HG02571 (cell line): ENCODE measurements at regions not wholly inside any gene's neighbourhood (a gene's known extent, or its start where the extent isn't known, plus 50 kb on each side); places are given as distances from the start of the nearest gene placed in this dataset.

ENCODE experiments used
- ATAC-seq: cut with Tn5 transposase; IDR thresholded peaks from one replicate; pipeline ENCODE4 v1.9.1; 2021; ENCODE audit warnings: mild to moderate bottlenecking, moderate library complexity; ENCODE audit not compliant: unreplicated experiment

GRCh38 chr5:111914966-111915636 lies 158.1 kb upstream of the NREP start:
- no peak for ATAC-seq

- ATAC-seq: no peak
Observed at GRCh38 chr5:111902436-111902835, 145.4 kb upstream of the NREP start.

- ATAC-seq: no peak
Observed at GRCh38 chr5:111901296-111901695, 144.3 kb upstream of the NREP start.

GRCh38 chr5:111892949-111893348 lies 136.0 kb upstream of the NREP start:
- no peak for ATAC-seq

- ATAC-seq: no peak
Observed at GRCh38 chr5:111887706-111888105, 130.7 kb upstream of the NREP start.

- ATAC-seq: no peak
Observed at GRCh38 chr5:111869681-111870080, 112.7 kb upstream of the NREP start.

- no peak for ATAC-seq
Observed at GRCh38 chr5:111865356-111865755, 108.4 kb upstream of the NREP start.

- no peak for ATAC-seq
Observed at GRCh38 chr5:111863801-111864200, 106.8 kb upstream of the NREP start.

GRCh38 chr5:111859533-111860270 lies 102.7 kb upstream of the NREP start:
- no peak for ATAC-seq

- no peak for ATAC-seq
Observed at GRCh38 chr5:111859031-111859430, 102.0 kb upstream of the NREP start.

GRCh38 chr5:111857623-111858022 lies 100.6 kb upstream of the NREP start:
- ATAC-seq: no peak

- no peak for ATAC-seq
Observed at GRCh38 chr5:111856876-111857466, 100.0 kb upstream of the NREP start.

GRCh38 chr5:111855356-111855755 lies 98.4 kb upstream of the NREP start:
- no peak for ATAC-seq

GRCh38 chr5:111854186-111854585 lies 97.2 kb upstream of the NREP start:
- ATAC-seq: no peak

GRCh38 chr5:111853748-111854147 lies 96.8 kb upstream of the NREP start:
- ATAC-seq: peak; percentile 56

- no peak for ATAC-seq
Observed at GRCh38 chr5:111851631-111852548, 94.9 kb upstream of the NREP start.

GRCh38 chr5:111848476-111848875 lies 91.5 kb upstream of the NREP start:
- no peak for ATAC-seq

GRCh38 chr5:111847052-111847925 lies 90.3 kb upstream of the NREP start:
- ATAC-seq: no peak

GRCh38 chr5:111840036-111840674 lies 83.2 kb upstream of the NREP start:
- no peak for ATAC-seq

- ATAC-seq: no peak
Observed at GRCh38 chr5:111839438-111839837, 82.4 kb upstream of the NREP start.
